GM19328 (cell line): ENCODE measurements at regions not wholly inside any gene's neighbourhood (a gene's known extent, or its start where the extent isn't known, plus 50 kb on each side); places are given as distances from the start of the nearest gene placed in this dataset.

Source experiments
- ATAC-seq: cut with Tn5 transposase; IDR thresholded peaks from one replicate; pipeline ENCODE4 v1.9.1; 2021; ENCODE audit warnings: mild to moderate bottlenecking, moderate library complexity; ENCODE audit not compliant: unreplicated experiment

DNA sequence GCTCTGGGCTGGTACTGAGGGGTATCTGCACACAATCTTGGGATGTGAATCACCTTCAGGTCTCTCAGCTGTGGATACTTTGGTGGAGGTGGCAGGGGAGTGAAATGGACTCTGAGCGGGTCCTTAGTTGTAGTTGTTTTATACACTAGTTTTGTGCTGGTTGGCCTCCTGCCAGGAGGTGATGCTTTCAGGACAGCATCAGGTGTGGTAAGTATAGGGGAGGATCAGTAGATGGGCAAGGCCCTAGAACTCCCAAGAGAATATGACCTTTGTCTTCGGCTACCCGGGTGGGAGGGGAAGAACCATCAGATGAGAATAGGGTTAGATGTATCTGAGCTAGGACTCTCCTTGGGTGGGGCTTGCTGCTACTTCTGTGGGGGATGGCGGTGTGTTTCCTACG, 2284.3 kb upstream of the PCDH20 start:
- no peak for ATAC-seq

DNA sequence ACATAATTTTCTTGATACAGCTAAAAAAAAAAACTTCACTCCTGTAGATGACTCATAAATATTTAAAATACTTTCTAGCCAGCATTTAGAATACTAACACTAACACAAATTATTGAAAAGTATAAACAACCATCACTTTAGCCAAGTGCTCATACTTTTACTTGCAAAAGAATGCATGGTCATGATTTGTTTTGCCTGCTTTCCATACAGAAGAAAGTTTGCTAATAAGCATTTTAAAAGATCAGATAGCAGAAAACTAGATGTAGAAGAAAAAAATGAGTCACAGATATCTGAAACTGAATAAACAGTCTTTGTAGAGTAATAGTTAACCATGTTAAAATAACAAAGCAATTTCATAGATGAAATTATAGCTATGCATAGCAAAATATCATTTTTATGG, 2280.4 kb upstream of the PCDH20 start:
- no peak for ATAC-seq

DNA sequence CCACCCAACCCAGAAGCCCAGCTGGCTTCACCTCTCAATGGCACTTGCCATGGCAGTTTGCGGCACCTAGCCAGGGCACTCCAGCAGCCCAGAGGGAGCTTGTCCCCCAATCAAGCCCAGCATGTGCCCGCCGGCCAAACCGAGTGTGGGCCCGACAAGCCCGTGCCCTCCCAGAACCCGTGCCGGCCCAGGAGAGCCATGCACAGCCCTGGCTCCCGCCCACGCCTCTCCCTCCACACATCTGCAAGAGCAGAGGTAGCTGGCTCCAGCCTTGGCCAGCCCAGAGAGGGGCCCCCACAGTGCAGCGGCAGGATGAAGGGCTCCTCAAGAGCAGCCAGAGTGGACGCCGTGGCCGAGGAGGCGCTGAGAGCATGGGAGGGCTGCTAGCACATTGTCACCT, 2278.0 kb upstream of the PCDH20 start:
- no peak for ATAC-seq

- ATAC-seq: no peak
These were observed 2275.8 kb upstream of the PCDH20 start for GRCh38 chr13:63691474-63691873.

GRCh38 chr13:63690672-63691071, 2275.0 kb upstream of the PCDH20 start:
- no peak for ATAC-seq

DNA sequence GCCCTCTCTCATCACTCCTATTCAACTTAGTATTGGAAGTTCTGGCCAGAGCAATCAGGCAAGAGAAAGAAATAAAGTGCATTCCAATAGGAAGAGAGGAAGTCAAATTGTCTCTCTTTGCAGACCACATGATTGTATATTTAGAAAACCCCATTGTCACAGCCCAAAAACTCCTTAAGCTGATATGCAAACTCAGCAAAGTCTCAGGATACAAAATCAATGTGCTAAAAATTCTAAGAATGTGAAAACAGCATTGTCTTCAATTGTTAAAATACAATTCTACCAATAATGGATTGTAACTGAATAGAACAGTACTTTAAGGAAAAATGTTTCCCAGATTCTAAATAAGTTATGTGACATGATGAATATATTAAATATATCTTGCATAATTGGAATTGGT, 2269.2 kb upstream of the PCDH20 start:
- no peak for ATAC-seq

GRCh38 chr13:63680704-63681103, 2265.1 kb upstream of the PCDH20 start:
- no peak for ATAC-seq

DNA sequence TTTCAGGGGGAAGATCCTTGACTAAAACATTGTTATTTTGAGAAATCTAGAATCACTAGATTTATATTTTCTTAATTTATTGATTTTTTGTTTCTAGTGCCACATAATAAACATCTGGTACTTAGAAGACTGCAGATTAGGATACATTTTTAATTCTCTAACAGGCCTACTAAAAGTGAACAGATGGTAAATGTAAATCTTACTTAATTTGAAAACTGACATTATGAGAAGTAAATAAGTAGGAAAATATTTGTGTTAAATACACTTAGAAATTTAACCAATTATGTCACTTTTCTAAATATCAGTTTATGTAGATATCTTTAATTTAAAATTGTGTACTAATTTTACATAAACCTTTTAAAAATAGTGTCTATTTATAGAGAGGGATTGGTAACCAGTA, 2255.6 kb upstream of the PCDH20 start:
- ATAC-seq: no peak

GRCh38 chr13:63651394-63651793, 2235.7 kb upstream of the PCDH20 start:
- ATAC-seq: no peak

- no peak for ATAC-seq
These were observed 2227.9 kb upstream of the PCDH20 start for GRCh38 chr13:63643543-63643942.

GRCh38 chr13:63636316-63636993, 2220.8 kb upstream of the PCDH20 start:
- ATAC-seq: no peak

GRCh38 chr13:63632321-63632720, 2216.7 kb upstream of the PCDH20 start:
- ATAC-seq: no peak

- ATAC-seq: no peak
These were observed 2215.4 kb upstream of the PCDH20 start for GRCh38 chr13:63631006-63631405.

DNA sequence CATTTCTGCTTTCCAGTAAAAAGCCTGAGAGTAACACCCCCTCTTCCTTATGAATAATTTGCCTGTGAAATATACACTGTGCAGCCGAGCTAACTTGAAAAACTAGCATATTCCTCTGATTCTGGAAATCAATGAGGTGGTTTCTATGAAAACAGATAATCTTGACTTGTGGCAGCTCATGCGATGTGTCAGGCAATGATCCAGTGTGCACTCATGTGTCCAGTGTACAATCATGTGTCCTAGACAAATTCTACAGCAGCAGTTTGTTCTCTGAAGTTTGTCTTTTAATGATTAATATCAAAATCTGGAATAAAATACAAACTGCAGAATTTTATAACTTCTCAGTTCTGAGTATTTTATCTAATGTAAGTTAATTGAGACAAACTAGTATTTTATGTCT, 2213.9 kb upstream of the PCDH20 start:
- ATAC-seq: no peak

DNA sequence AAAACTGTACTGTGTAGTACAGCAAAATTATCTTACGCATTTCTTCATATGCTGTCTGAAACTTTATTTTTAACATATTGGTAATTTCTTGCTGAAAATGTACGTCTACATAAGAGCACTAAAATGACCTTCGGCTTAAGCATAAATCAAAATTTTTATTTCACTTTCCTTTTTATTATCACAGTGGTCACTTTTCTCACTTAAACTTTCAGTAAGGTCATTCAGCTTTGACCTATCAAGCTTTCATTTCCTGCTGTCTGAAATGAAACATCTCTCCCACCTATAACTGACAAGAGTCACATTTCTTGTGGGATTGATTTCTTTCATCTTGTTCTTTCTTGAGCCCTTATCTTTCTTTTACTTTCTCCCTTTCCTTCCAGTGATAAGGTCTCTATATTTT, 2212.7 kb upstream of the PCDH20 start:
- ATAC-seq: no peak

- no peak for ATAC-seq
These were observed 2210.2 kb upstream of the PCDH20 start for GRCh38 chr13:63625869-63626268.

GRCh38 chr13:63614874-63615612, 2199.4 kb upstream of the PCDH20 start:
- ATAC-seq: no peak

DNA sequence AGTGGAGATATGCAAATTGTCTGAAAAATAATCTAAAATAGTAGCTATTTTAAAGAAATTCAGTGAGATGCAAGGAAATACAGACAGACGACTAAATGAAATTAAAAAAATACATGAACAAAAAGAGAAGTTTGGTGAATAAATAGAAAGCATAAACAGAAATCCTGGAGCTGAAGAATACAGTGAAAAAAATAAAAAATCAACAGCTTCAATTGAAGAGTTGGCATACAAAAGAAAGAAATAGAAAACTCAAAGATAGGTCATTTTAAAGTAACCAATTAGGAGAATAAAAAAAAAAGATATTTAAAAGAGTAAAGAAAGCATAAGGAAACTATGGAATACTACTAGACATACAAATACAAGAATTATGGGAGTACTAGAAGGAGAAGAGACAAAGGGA, 2191.5 kb upstream of the PCDH20 start:
- no peak for ATAC-seq

- ATAC-seq: no peak
These were observed 2190.3 kb upstream of the PCDH20 start for GRCh38 chr13:63605962-63606361.

- ATAC-seq: no peak
These were observed 2189.8 kb upstream of the PCDH20 start for GRCh38 chr13:63605403-63605802.

GRCh38 chr13:63595811-63596210, 2180.2 kb upstream of the PCDH20 start:
- no peak for ATAC-seq

DNA sequence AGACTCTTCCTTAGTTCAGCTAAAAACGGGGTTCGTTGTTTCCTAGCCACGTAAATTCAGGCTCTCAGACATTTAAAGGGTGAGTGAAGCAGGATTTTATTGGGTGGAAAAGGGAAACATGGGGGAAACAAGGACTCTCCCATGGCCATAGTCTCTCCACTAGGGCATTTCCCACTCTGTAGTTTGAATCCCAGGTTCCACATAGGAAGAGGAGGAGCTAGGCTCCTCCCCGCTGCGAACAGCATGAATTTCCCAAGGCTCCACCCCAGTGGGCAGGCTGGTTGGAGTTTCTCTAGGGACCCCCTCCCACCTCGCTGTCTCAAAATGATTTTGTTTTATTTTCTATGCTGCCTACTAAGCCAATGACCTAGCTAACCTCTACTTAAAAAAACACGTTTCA, 2170.8 kb upstream of the PCDH20 start:
- ATAC-seq: no peak

- ATAC-seq: no peak
These were observed 2163.1 kb upstream of the PCDH20 start for GRCh38 chr13:63578796-63579195.
